ENCODE measurements at regions not wholly inside any gene's neighbourhood (a gene's known extent, or its start where the extent isn't known, plus 50 kb on each side); places are given as distances from the start of the nearest gene placed in this dataset.

DNA sequence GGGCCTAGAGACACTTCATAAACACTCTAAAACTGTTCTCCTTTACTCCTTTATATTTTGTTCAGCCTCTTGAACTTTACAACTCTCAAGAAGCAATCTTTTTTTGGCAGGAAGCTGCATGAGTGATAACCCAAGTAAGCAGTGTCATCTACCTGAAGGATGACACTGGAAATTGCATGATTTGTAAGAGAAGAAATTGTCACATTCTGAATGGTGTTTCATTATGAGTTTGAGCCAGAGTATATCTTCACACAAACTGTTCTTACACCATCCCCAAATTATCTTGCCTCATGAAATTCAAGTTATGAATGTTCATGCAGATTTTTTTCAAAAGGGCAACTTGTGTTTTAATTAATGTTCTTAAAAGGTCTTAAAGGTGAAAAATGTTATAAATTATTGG, 799.3 kb downstream of the TBC1D32 start:
- no peak for DNase-seq
- ATAC-seq, result no peak
- no peaks in the 10 kb centered on the region for H3K4me1 Mint-ChIP-seq (ENCODE audit: low read depth)
- peaks cover 8% of the 10 kb centered on the region for H3K9me3 Mint-ChIP-seq (ENCODE audit: insufficient read depth)
- ChIA-PET POLR2A (no interaction called here), CTCF (no interaction called here)
- H3K4me3 Mint-ChIP-seq, result no peak overlapping the region
- H3K36me3 Mint-ChIP-seq (ENCODE audit: low read depth), result no peaks in the 10 kb centered on the region
- no peaks in the 10 kb centered on the region for H3K27me3 Mint-ChIP-seq (ENCODE audit: low read depth)
- no peak overlapping the region for H3K27ac Mint-ChIP-seq

DNA sequence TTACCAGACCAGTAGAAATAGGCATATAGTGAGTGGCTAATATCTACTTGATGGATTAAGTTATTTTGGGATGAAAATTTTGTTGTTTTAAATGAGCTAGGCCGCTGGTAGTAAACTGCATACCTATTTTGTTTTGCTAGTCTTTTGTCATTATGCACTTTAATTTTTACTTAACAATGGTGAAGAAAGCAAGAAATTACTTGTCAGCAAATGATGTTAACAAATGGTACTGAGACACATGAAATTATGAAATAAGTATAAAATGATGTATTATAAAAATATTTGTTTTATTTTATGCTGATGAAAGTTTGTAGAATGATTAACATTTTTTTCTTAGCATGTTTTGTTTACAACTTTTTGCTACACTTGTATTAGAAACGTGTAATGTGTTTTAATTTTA, 807.7 kb downstream of the TBC1D32 start:
- CTCF ChIA-PET, result no interaction called here
- DNase-seq (no peak), ATAC-seq (no peak)
- POLR2A ChIA-PET, result no interaction called here
- no peaks in the 10 kb centered on the region for H3K9me3 Mint-ChIP-seq (ENCODE audit: insufficient read depth)
- H3K27ac Mint-ChIP-seq, result no peak overlapping the region
- no peaks in the 10 kb centered on the region for H3K27me3 Mint-ChIP-seq (ENCODE audit: low read depth)
- no peaks in the 10 kb centered on the region for H3K36me3 Mint-ChIP-seq (ENCODE audit: low read depth)
- no peak overlapping the region for H3K4me3 Mint-ChIP-seq
- H3K4me1 Mint-ChIP-seq (ENCODE audit: low read depth), result no peaks in the 10 kb centered on the region

DNA sequence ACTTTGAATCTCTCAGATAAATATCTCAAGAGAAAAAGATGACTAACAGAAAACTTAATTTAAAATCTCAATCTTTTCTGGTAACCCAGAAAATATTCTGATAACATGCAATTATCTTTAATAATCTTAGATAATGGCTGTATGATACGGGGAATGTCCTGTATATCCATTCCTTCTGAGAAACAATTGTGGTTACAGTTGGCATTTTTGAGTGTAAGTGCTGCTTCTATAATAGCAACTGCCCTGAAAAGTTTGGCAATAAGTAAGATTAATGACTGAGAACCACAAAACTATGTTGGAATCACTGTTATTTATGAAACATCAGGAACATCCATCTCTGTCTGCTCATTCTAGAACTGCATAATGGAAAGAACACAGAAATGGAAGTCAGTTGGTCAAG, 819.7 kb downstream of the TBC1D32 start:
- ATAC-seq, result no peak

DNA sequence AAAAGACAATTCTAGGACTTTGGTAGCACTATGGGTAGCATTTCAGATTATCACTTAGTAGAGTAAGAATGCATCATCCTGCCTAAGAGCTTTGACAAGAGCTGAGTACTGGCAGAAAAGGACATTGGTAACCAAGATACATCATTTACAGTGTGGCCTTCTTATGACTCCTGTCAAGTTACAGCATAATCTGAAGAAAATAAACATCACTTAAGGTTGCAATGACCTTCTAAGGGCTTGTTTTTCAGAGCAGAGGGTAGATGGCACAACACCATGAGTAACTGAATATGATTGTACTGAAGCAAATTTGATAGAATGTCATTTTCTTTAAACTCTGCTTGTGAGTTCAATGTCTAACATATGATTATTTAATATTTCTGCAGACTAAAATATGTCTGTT, 822.6 kb downstream of the TBC1D32 start:
- Mint-ChIP-seq H3K36me3 (ENCODE audit: low read depth) (no peaks in the 10 kb centered on the region), H3K4me1 (ENCODE audit: low read depth) (no peaks in the 10 kb centered on the region), H3K4me3 (no peak overlapping the region), H3K27me3 (ENCODE audit: low read depth) (no peaks in the 10 kb centered on the region), H3K27ac (no peak overlapping the region), H3K9me3 (ENCODE audit: insufficient read depth) (peaks cover 5% of the 10 kb centered on the region)
- no peak for ATAC-seq
- CTCF ChIA-PET, result no interaction called here
- DNase-seq, result no peak
- POLR2A ChIA-PET, result no interaction called here

More for the DNA sequence above, 819.7 kb downstream of the TBC1D32 start:
- CTCF ChIA-PET, result no interaction called here
- H3K27ac Mint-ChIP-seq, result no peak overlapping the region
- no peaks in the 10 kb centered on the region for H3K36me3 Mint-ChIP-seq (ENCODE audit: low read depth)
- DNase-seq, result no peak
- no peaks in the 10 kb centered on the region for H3K27me3 Mint-ChIP-seq (ENCODE audit: low read depth)
- POLR2A ChIA-PET, result no interaction called here
- no peaks in the 10 kb centered on the region for H3K4me1 Mint-ChIP-seq (ENCODE audit: low read depth)
- peaks cover 5% of the 10 kb centered on the region for H3K9me3 Mint-ChIP-seq (ENCODE audit: insufficient read depth)
- no peak overlapping the region for H3K4me3 Mint-ChIP-seq

DNA sequence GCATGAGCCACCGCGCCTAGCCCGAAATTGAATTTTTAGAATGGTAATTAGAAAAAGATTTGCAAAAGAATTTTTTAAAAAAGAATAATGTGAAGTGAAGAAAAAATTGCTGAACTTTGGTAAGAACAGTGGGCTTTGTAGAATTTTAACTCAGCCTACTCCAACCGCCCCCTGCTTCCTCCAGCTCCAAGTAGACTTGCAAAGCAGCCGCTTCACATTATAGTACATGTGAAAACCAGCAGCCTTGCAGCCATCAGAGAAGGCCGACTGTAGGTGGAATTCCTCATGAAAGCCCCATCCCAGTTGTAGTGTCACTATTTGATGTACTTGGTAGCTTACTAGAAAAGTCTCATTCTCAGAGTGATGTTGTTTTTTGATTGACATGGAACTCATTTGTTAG, 835.6 kb downstream of the TBC1D32 start:
- no peaks in the 10 kb centered on the region for H3K27me3 Mint-ChIP-seq (ENCODE audit: low read depth)
- H3K4me1 Mint-ChIP-seq (ENCODE audit: low read depth), result no peaks in the 10 kb centered on the region
- no peak for ATAC-seq
- no peak overlapping the region for H3K27ac Mint-ChIP-seq
- ChIA-PET POLR2A (no interaction called here), CTCF (no interaction called here)
- H3K4me3 Mint-ChIP-seq, result no peak overlapping the region
- no peaks in the 10 kb centered on the region for H3K36me3 Mint-ChIP-seq (ENCODE audit: low read depth)
- no peak for DNase-seq
- H3K9me3 Mint-ChIP-seq (ENCODE audit: insufficient read depth), result no peaks in the 10 kb centered on the region

DNA sequence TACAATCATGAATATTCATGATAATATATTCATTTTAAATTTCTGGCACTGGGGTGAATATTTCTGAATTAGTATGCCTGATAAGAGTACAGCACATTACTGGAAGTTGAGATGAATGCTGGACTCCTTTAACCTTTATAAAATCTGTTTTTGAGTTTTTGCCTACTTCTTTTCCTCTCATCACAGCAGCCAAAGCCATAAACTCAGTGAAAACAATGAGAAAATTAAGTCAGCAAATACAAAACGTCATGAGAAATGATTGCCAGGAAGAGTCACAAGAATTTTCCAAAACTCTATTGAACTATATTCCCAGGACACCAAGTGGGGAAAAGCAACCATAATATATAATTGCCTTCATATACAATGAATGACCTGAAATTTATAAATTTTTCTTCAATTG, 837.6 kb downstream of the TBC1D32 start:
- Mint-ChIP-seq H3K4me3 (no peak overlapping the region), H3K27ac (no peak overlapping the region), H3K4me1 (ENCODE audit: low read depth) (no peaks in the 10 kb centered on the region), H3K27me3 (ENCODE audit: low read depth) (no peaks in the 10 kb centered on the region), H3K9me3 (ENCODE audit: insufficient read depth) (no peaks in the 10 kb centered on the region), H3K36me3 (ENCODE audit: low read depth) (no peaks in the 10 kb centered on the region)
- no peak for DNase-seq
- ATAC-seq, result no peak
- ChIA-PET CTCF (no interaction called here), POLR2A (no interaction called here)

DNA sequence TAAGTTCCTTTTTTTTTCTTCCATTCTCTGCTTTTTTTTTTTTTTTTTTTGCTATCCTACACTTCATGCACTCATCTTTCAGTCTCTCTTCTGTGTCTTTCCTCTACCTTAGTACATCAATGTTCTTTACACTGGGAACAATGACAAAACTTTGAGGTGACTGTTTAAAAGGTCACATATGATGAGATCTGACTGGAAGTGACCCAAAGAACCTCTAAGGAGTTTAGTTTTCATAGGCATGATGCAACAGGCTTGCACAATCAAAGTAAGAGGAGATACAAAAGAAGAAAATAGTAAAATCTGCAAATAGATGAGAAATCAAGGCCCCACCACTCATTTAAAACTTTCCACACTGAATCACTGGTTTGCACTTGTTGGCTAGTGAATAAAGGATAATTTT, 840.8 kb downstream of the TBC1D32 start:
- H3K27ac Mint-ChIP-seq, result no peak overlapping the region
- H3K4me3 Mint-ChIP-seq, result no peak overlapping the region
- DNase-seq (no peak), ATAC-seq (no peak)
- H3K9me3 Mint-ChIP-seq (ENCODE audit: insufficient read depth), result no peaks in the 10 kb centered on the region
- H3K36me3 Mint-ChIP-seq (ENCODE audit: low read depth), result no peaks in the 10 kb centered on the region
- ChIA-PET CTCF (no interaction called here), POLR2A (no interaction called here)
- H3K27me3 Mint-ChIP-seq (ENCODE audit: low read depth), result no peaks in the 10 kb centered on the region
- no peaks in the 10 kb centered on the region for H3K4me1 Mint-ChIP-seq (ENCODE audit: low read depth)

DNA sequence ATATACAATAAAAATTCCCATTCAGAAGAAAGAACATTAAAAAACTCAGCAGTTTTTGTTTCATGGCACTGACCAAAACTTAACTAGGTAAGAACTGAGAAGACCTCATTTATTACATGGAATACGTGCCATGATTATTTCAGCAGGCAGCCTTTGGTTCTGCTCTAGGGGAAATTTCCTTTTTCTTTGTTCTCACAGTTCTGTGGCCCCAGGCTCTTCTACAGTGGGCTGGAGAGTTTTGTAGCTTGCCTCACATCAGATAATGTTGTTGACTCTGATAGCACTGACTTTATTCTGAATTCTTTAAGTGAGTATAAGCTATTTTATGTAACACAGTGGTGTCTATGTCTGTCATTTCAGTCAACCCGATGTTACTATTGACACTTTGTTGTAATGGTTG, 844.3 kb downstream of the TBC1D32 start:
- ATAC-seq (no peak), DNase-seq (no peak)
- H3K4me1 Mint-ChIP-seq (ENCODE audit: low read depth), result no peaks in the 10 kb centered on the region
- H3K36me3 Mint-ChIP-seq (ENCODE audit: low read depth), result no peaks in the 10 kb centered on the region
- H3K9me3 Mint-ChIP-seq (ENCODE audit: insufficient read depth), result no peaks in the 10 kb centered on the region
- CTCF ChIA-PET, result no interaction called here
- H3K27me3 Mint-ChIP-seq (ENCODE audit: low read depth), result no peaks in the 10 kb centered on the region
- POLR2A ChIA-PET, result no interaction called here
- H3K4me3 Mint-ChIP-seq, result no peak overlapping the region
- H3K27ac Mint-ChIP-seq, result no peak overlapping the region

DNA sequence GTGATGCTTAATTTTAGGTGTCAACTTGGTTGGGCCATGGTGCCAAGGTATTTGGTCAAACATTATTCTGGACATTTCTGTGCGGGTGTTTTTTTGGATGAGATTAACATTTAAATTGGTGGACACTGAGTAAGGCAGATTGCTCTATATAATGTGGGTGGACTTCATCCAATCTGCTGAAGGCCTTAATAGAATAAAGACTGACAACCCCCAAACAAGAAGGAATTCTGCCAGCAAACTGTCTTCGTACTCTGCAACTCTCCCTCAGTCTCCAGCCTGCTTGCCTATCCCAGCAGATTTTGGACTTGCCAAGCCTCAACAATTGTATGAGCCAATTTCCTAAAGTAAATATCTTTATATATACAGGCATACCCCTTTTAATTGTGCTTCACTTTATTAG, 850.1 kb downstream of the TBC1D32 start:
- DNase-seq (no peak), ATAC-seq (no peak)
- H3K4me3 Mint-ChIP-seq, result no peak overlapping the region
- no peak overlapping the region for H3K27ac Mint-ChIP-seq
- H3K9me3 Mint-ChIP-seq (ENCODE audit: insufficient read depth), result peaks cover 6% of the 10 kb centered on the region
- no peaks in the 10 kb centered on the region for H3K27me3 Mint-ChIP-seq (ENCODE audit: low read depth)
- ChIA-PET POLR2A (no interaction called here), CTCF (no interaction called here)
- no peaks in the 10 kb centered on the region for H3K36me3 Mint-ChIP-seq (ENCODE audit: low read depth)
- no peaks in the 10 kb centered on the region for H3K4me1 Mint-ChIP-seq (ENCODE audit: low read depth)

DNA sequence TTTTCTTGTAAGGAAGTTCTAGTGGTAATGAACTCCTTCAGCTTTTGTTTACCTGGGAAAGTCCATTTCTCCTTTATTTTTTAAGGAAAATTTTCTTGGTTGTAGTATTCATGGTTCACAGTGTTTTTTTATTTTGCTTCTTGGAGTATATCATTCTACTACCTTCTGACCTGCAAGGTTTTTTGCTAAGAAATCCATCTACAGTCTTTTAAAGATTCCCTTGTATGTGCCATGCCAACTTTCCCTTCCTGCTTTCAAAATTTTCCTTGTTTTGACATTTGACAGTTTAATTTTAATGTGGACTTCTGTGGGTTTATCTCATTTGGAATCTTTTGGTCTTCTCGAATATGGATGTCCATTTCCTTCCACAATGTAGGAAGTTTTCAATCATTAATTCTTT, 855.6 kb downstream of the TBC1D32 start:
- Mint-ChIP-seq H3K36me3 (ENCODE audit: low read depth) (no peaks in the 10 kb centered on the region), H3K27me3 (ENCODE audit: low read depth) (no peaks in the 10 kb centered on the region), H3K4me1 (ENCODE audit: low read depth) (no peaks in the 10 kb centered on the region), H3K4me3 (no peak overlapping the region), H3K9me3 (ENCODE audit: insufficient read depth) (peaks cover 16% of the 10 kb centered on the region), H3K27ac (no peak overlapping the region)
- CTCF ChIA-PET, result no interaction called here
- POLR2A ChIA-PET, result no interaction called here
- ATAC-seq (no peak), DNase-seq (no peak)

DNA sequence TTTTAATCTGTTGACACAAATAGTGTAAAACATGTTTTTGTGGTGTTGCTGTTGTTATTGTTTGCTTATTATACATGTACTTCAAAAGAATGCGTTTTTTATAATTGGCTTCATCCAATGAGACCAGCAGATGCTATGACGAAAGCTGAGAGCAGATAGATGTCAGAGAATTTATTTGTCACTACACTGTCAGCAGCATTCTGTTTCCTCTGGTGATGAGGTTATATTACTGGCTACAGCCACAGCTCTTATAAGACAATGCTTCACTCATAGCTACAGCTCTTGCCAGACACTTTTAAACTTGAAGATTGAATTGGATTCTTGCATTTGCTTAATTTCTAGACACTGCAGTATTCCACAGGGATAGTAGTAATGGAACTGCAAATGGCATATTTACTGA, 860.5 kb downstream of the TBC1D32 start:
- H3K4me3 Mint-ChIP-seq, result no peak overlapping the region
- DNase-seq, result no peak
- no peaks in the 10 kb centered on the region for H3K36me3 Mint-ChIP-seq (ENCODE audit: low read depth)
- ChIA-PET CTCF (no interaction called here), POLR2A (no interaction called here)
- no peaks in the 10 kb centered on the region for H3K4me1 Mint-ChIP-seq (ENCODE audit: low read depth)
- ATAC-seq, result no peak
- no peaks in the 10 kb centered on the region for H3K27me3 Mint-ChIP-seq (ENCODE audit: low read depth)
- peaks cover 7% of the 10 kb centered on the region for H3K9me3 Mint-ChIP-seq (ENCODE audit: insufficient read depth)
- H3K27ac Mint-ChIP-seq, result no peak overlapping the region

DNA sequence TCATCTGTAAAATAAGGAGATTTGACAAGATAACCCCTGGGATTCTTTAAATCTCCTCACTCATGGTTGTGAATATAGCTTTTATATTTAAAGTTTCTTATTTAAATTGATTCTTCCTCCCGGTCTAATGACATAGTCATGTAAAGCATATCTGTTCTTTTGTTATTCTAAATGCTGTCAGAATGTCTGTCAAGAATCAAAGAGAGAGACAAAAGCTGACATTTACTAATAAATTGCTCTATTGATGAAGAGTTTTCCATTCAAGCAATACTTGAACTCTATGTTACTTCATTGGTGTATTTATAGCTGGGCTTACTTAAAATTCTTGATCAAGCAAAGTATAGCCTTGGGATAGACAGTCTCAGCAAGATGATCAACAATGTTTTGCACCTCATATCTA, 865.8 kb downstream of the TBC1D32 start:
- H3K4me1 Mint-ChIP-seq (ENCODE audit: low read depth), result no peaks in the 10 kb centered on the region
- CTCF ChIA-PET, result no interaction called here
- no peak overlapping the region for H3K4me3 Mint-ChIP-seq
- no peaks in the 10 kb centered on the region for H3K36me3 Mint-ChIP-seq (ENCODE audit: low read depth)
- POLR2A ChIA-PET, result no interaction called here
- ATAC-seq (no peak), DNase-seq (no peak)
- H3K9me3 Mint-ChIP-seq (ENCODE audit: insufficient read depth), result peaks cover 3% of the 10 kb centered on the region
- no peaks in the 10 kb centered on the region for H3K27me3 Mint-ChIP-seq (ENCODE audit: low read depth)
- H3K27ac Mint-ChIP-seq, result no peak overlapping the region

DNA sequence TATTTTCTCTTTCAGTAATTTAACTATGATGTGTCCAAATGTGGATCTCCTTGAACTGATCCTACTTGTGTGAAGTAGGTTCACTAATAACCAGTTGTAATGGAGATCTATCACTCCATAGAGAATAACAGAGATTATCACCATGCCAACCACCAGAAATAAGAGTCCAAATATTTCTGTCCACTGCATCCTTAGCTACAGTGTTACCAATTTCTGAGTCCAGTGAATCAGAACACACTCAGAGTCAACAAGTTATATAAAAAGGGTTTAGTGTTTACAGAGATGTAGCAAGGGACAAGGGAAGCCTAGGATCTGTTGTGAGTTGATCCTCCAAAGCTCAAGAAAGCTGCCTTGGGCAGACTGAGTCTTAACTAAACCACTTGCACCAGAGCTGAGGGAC, 882.8 kb downstream of the TBC1D32 start:
- H3K9me3 Mint-ChIP-seq (ENCODE audit: insufficient read depth), result no peaks in the 10 kb centered on the region
- H3K4me1 Mint-ChIP-seq (ENCODE audit: low read depth), result no peaks in the 10 kb centered on the region
- no peak overlapping the region for H3K27ac Mint-ChIP-seq
- ChIA-PET CTCF (no interaction called here), POLR2A (no interaction called here)
- DNase-seq, result no peak
- H3K4me3 Mint-ChIP-seq, result no peak overlapping the region
- H3K36me3 Mint-ChIP-seq (ENCODE audit: low read depth), result no peaks in the 10 kb centered on the region
- no peaks in the 10 kb centered on the region for H3K27me3 Mint-ChIP-seq (ENCODE audit: low read depth)
- ATAC-seq, result no peak

DNA sequence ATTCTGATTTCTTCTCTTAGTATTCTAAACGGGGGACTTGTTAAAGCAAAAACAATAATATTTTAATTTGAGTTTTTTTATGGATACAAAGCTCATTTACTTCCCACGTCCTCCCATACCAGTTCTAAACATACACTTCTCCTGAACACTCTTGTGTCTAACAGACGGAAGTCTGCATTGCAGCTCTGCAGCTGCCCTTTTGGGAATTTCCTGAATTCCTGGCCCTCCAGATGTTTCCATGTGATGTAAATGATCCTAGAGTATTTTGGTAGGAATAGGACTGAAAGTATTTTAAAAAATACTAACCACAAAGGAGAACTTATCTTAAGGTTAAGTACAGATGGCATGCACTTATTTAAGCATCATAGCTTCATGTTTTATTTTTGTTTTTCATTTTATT, 886.7 kb downstream of the TBC1D32 start:
- Mint-ChIP-seq H3K27ac (no peak overlapping the region), H3K27me3 (ENCODE audit: low read depth) (no peaks in the 10 kb centered on the region), H3K9me3 (ENCODE audit: insufficient read depth) (no peaks in the 10 kb centered on the region), H3K4me1 (ENCODE audit: low read depth) (no peaks in the 10 kb centered on the region), H3K36me3 (ENCODE audit: low read depth) (no peaks in the 10 kb centered on the region), H3K4me3 (no peak overlapping the region)
- no peak for DNase-seq
- CTCF ChIA-PET, result no interaction called here
- ATAC-seq, result no peak
- POLR2A ChIA-PET, result no interaction called here
